BJ (cell line): ENCODE measurements at regions not wholly inside any gene's neighbourhood (a gene's known extent, or its start where the extent isn't known, plus 50 kb on each side); places are given as distances from the start of the nearest gene placed in this dataset.
"Not testable (repeated sequence)": the region's sequence is repeated elsewhere in the genome, so short reads cannot be mapped to it uniquely, and the experiment has no call there.

Experiments used
- CTCF ChIA-PET: fragments of 350-600 bp; formaldehyde crosslinking; extraction: SDS; loops from one replicate; lab custom pipeline; 2021; ENCODE audit warnings: antibody characterized with exemption, inconsistent platforms; lab: Yijun Ruan, JAX
- POLR2A ChIA-PET: fragments of 300-600 bp; sonication (Branson Sonifier 250); formaldehyde crosslinking; extraction: SDS; loops from one replicate; lab custom pipeline; 2021; ENCODE audit warnings: antibody characterized with exemption; lab: Charles Lee
- DNase-seq: peaks from one replicate; pipeline ENCODE4 v3.0.0-alpha.2; 2011; ENCODE audit warnings: low read depth
- H3K27me3 ChIP-seq: 2 replicates; pipeline ENCODE4 v1.6.0; 2011; ENCODE audit warnings: low read length; ENCODE audit not compliant: control insufficient read depth, insufficient read depth
- H3K36me3 ChIP-seq: 2 replicates; pipeline ENCODE4 v1.5.1; 2011; ENCODE audit warnings: low read length; ENCODE audit not compliant: control insufficient read depth, insufficient read depth
- H3K4me3 ChIP-seq: 2 replicates; pipeline ENCODE4 v1.5.1; 2011; ENCODE audit warnings: low read depth, mild to moderate bottlenecking, control low read depth, low read length

DNA sequence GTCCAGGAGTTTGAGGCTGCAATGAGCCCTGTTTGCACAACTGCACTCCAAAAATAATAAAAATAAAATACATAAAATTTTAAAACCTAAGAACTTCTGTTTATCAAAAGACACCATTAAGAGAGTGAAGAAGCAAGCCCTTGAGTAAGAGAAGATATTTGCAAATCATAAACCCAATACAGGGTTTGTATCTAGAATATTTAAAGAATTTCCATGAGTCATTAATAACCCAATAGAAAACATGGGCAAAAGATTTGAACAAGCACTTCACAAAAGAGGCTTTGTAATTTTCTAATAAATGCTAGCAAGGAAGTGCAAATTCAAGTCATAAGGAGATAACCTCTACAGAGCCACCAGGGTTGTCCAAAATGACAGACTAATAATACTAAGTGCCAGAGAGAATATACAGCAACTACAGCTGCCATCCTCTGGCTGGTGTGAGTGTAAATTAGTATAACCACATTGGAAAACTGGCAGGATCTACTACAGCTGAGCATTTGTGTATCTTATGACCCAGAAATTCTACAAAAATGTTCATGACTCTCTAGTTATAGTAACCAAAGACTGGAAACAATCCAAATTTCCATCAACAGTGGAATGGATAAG lies 133.0 kb upstream of the PLGLB2 start:
- POLR2A ChIA-PET, DNase-seq, H3K36me3 ChIP-seq, H3K4me3 ChIP-seq, CTCF ChIA-PET, H3K27me3 ChIP-seq: not testable (repeated sequence)

- CTCF ChIA-PET, H3K36me3 ChIP-seq, H3K4me3 ChIP-seq, H3K27me3 ChIP-seq, DNase-seq, POLR2A ChIA-PET: not testable (repeated sequence)
Observed at GRCh38 chr2:87619121-87619520, 128.8 kb upstream of the PLGLB2 start.

GRCh38 chr2:87621139-87621538 lies 126.7 kb upstream of the PLGLB2 start:
- H3K36me3 ChIP-seq, DNase-seq, POLR2A ChIA-PET, CTCF ChIA-PET, H3K4me3 ChIP-seq, H3K27me3 ChIP-seq: not testable (repeated sequence)

DNA sequence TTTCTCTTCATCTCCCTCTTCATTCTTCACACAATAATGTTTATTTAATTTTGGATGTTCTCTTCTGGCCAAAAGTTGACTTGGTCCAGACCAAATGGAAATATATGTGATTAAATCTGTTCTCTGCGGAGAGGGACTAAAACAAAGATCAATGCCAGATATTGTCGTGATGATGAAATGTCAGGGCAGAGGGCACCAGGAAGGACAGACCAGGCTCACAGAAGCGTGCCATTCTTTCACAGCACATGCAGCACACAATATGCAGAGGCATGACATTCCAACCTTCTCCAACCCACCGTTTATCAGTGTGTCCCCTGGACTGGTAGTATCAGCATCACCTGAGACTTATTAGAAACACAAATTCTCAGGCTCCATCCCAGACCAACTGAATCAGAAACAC lies 125.2 kb upstream of the PLGLB2 start:
- CTCF ChIA-PET, DNase-seq, H3K36me3 ChIP-seq, H3K4me3 ChIP-seq, H3K27me3 ChIP-seq, POLR2A ChIA-PET: not testable (repeated sequence)

GRCh38 chr2:87629491-87630458 lies 118.1 kb upstream of the PLGLB2 start:
- H3K36me3 ChIP-seq, H3K4me3 ChIP-seq, CTCF ChIA-PET, H3K27me3 ChIP-seq, POLR2A ChIA-PET: not testable (repeated sequence)
- DNase-seq: peak; percentile 84

DNA sequence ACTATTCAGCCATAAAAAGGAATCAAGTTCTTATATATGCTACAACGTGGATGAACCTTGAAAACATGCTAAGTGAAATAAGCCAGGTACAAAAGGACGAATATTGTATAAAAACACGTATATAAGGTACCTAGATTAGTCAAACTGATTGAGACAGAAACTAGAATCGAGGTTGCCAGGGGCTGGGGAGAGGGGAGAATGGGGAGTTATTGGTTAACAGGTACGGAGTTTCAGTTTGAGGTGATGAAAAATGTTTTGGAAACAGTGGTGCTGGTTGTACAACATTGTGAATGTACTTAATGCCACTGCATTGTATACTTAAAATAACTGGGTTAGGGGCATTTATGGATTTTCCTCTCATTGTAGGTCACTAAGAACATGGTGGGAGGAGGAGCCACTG lies 117.0 kb upstream of the PLGLB2 start:
- DNase-seq, H3K4me3 ChIP-seq, H3K36me3 ChIP-seq, H3K27me3 ChIP-seq, CTCF ChIA-PET, POLR2A ChIA-PET: not testable (repeated sequence)

DNA sequence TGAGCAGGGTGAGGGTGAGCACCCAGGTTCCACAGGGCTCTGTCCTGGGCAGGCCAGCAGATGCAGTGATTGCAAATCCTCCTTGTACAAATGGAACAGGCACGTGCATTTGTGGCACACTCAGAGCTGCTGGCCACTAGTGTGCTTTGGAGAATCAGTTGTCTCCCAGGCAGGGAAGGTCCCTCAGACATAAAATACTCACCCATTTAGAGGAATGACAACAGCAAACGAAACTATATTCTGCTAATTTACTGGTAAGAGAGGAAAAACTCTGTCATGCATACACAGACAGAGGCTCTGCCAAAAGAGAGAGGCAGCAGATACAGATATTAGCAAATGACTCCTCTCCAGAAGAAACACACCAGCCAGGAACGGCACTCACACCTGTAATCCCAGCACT lies 116.5 kb upstream of the PLGLB2 start:
- POLR2A ChIA-PET, H3K4me3 ChIP-seq, H3K36me3 ChIP-seq, DNase-seq, CTCF ChIA-PET, H3K27me3 ChIP-seq: not testable (repeated sequence)

- POLR2A ChIA-PET, DNase-seq, CTCF ChIA-PET: not testable (repeated sequence)
Observed at GRCh38 chr2:87633287-87633963, 114.5 kb upstream of the PLGLB2 start.

GRCh38 chr2:87634106-87634505 lies 113.8 kb upstream of the PLGLB2 start:
- DNase-seq, CTCF ChIA-PET, H3K27me3 ChIP-seq, H3K4me3 ChIP-seq, H3K36me3 ChIP-seq, POLR2A ChIA-PET: not testable (repeated sequence)

More at GRCh38 chr2:87633287-87633963, 114.5 kb upstream of the PLGLB2 start:
- not testable (repeated sequence) for H3K27me3 ChIP-seq, H3K36me3 ChIP-seq, H3K4me3 ChIP-seq

- H3K4me3 ChIP-seq, DNase-seq, H3K27me3 ChIP-seq, POLR2A ChIA-PET, H3K36me3 ChIP-seq, CTCF ChIA-PET: not testable (repeated sequence)
Observed at GRCh38 chr2:87634971-87635650, 112.8 kb upstream of the PLGLB2 start.

DNA sequence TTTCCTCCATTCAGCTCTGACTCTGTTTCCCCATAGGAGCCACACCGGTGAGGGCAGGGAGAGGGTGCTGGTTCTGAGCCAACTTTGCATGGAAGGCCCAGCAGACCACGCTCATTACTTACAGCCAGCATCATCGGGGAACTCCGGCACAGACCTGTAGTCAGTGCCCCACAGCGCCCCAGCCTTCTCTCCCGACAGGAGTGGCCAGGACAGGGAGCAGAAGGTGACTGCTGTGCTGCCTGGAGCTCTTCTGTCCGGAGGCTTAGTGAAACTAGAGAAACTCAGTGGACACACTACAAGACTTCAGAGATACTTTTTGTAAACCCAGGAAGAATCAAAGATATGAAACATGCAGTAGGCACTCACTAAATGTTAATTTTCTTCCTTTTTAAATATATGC lies 111.6 kb upstream of the PLGLB2 start:
- DNase-seq, H3K36me3 ChIP-seq, H3K27me3 ChIP-seq, CTCF ChIA-PET, POLR2A ChIA-PET, H3K4me3 ChIP-seq: not testable (repeated sequence)

DNA sequence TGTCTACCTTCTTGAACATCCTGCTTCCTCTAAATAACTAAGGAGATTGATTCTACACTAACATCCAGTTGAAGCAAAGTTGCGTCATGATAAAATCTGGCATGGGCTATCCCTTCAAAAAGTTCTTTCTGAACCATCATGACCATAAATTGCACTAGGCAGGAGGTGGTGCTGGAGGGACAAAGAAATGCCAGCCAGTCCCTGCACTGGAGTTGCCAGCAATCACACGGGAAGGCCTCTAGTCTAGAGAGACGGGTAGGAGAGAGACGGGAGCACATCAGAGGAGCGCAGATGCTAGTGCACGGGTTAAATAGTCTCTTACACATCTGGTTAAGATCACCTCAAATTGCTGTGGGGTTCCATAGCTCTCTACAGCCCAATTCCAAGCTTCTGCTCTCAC lies 111.2 kb upstream of the PLGLB2 start:
- DNase-seq, H3K4me3 ChIP-seq, H3K27me3 ChIP-seq, H3K36me3 ChIP-seq, CTCF ChIA-PET, POLR2A ChIA-PET: not testable (repeated sequence)
